Choroid plexus epithelial cell (primary cell): ENCODE measurements at regions not wholly inside any gene's neighbourhood (a gene's known extent, or its start where the extent isn't known, plus 50 kb on each side); places are given as distances from the start of the nearest gene placed in this dataset.
"Not testable (repeated sequence)": the region's sequence is repeated elsewhere in the genome, so short reads cannot be mapped to it uniquely, and the experiment has no call there.

ENCODE experiments used
- DNase-seq: peaks from one replicate; pipeline ENCODE4 v3.0.0-alpha.2; 2010; ENCODE audit warnings: low read depth
- H3K4me3 ChIP-seq: 2 replicates; pipeline ENCODE4 v1.5.1; 2011; ENCODE audit warnings: low read depth, mild to moderate bottlenecking, control low read depth, low read length, moderate library complexity
- TF ChIP-seq, protein P1 (sequence below): conservative IDR thresholded peaks from 2 replicates; pipeline ENCODE4 v1.5.1; 2011; ENCODE audit warnings: low read depth, mild to moderate bottlenecking, control low read depth, inconsistent platforms, low read length, moderate library complexity

DNA sequence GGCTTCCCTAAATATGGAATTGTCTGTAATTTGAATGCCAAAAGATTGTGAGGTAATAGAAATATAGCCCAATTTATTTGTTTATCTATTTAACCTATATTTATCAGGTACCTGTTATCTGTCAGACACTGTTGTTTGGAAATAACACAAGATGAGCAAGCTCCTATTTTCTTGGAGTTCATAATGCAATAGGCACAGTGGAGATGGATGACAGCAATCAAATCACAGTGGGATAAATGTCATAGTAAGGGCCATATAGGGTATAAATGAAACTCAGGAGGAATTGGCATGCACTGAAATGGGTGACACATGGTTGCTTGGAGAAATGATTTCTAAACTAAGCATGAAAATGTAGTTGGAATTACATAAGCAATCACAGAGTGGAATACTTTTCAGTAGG is 761.8 kb upstream of the MBL2 start:
- TF ChIP-seq, protein P1, sequence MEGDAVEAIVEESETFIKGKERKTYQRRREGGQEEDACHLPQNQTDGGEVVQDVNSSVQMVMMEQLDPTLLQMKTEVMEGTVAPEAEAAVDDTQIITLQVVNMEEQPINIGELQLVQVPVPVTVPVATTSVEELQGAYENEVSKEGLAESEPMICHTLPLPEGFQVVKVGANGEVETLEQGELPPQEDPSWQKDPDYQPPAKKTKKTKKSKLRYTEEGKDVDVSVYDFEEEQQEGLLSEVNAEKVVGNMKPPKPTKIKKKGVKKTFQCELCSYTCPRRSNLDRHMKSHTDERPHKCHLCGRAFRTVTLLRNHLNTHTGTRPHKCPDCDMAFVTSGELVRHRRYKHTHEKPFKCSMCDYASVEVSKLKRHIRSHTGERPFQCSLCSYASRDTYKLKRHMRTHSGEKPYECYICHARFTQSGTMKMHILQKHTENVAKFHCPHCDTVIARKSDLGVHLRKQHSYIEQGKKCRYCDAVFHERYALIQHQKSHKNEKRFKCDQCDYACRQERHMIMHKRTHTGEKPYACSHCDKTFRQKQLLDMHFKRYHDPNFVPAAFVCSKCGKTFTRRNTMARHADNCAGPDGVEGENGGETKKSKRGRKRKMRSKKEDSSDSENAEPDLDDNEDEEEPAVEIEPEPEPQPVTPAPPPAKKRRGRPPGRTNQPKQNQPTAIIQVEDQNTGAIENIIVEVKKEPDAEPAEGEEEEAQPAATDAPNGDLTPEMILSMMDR: no peak
- H3K4me3 ChIP-seq: no peak overlapping the region
- no peak for DNase-seq

- TF ChIP-seq, protein P1: no peak
- no peak overlapping the region for H3K4me3 ChIP-seq
- DNase-seq: no peak
Observed at GRCh38 chr10:53528974-53529373, 756.4 kb upstream of the MBL2 start.

DNA sequence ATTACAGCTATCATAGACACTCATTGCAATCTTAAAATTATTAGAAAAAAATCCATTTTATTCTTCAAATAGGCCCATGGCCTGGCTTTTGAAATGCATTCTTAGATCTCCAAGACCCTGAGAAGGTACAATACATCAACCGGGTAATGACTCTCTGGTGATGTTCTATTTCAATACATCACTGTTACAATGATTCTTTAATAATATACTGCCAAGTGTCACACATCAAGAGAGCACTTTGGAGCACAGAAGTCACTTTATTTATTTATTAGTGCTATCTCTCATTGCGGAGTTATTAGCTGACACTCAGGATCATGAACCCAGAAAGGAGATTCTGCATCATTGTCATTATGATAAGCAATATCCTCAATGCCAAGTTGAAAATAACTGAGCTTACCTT is 748.5 kb upstream of the MBL2 start:
- no peak overlapping the region for H3K4me3 ChIP-seq
- DNase-seq: no peak
- TF ChIP-seq, protein P1: no peak

DNA sequence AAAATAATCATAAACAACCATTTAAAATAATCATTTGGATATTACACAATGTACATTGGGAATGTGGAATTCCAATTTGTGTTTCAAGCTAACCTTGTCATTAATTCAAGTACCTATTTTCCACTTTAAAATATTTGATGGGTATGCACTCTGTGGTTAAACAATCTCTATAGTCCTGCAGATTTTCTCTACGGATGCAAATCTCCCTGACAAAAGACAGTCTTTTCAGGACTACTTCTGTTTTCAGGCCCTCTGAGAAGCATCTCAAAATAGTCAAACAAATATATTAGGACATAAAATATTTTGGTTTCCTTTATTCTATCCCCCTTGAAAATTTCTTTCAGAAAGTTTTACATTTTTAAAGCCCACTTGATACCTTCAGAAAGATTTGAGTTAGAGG is 735.6 kb upstream of the MBL2 start:
- TF ChIP-seq, protein P1: no peak
- DNase-seq: no peak
- no peak overlapping the region for H3K4me3 ChIP-seq

- H3K4me3 ChIP-seq, DNase-seq: not testable (repeated sequence)
Observed at GRCh38 chr10:53504492-53504891, 731.9 kb upstream of the MBL2 start.

DNA sequence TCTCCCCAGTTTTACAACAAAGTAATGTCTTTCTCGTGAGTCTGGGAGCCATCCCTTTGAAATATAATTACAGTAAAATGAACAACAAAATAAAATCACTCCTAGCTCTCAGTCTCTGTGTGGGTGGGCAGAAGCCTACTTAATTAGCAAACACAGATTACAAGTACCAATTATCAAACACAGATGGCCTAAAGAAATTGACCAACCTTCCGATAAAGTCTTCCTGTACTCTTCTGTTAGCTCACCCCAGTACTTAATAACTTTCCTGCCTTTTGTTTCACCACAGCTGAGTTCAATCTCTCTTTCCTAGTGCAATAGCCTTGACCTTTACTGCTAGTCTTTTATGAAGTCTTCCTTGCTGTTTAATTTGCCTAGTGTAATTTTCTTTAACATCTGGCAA is 719.2 kb upstream of the MBL2 start:
- TF ChIP-seq, protein P1: no peak
- DNase-seq: no peak
- no peak overlapping the region for H3K4me3 ChIP-seq

DNA sequence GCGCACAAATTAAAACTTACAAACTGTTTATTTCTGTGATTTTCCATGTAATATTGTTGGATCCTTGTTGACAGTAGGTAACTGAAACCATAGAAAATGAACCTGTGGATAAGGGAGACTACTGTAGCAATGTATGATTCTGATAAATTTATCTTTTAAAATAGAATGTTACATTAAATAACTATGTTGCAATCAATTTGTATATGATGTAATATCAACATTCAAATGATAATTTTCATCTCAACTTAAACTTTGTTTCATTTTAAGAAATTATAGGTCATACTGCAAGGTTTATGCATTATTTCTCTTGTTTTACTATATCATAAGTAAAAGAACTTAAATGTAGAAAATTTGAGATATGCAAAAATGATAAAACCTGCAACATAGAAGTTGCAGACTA is 718.0 kb upstream of the MBL2 start:
- TF ChIP-seq, protein P1: no peak
- no peak overlapping the region for H3K4me3 ChIP-seq
- DNase-seq: no peak
